GM12892 (cell line): ENCODE measurements at regions not wholly inside any gene's neighbourhood (a gene's known extent, or its start where the extent isn't known, plus 50 kb on each side); places are given as distances from the start of the nearest gene placed in this dataset.

Experiments
- POLR2A ChIP-seq: IDR thresholded peaks from 2 replicates; pipeline ENCODE4 v1.6.1; 2011; ENCODE audit warnings: low read depth, low read length, control low read depth
- POLR2AphosphoS5 ChIP-seq: IDR thresholded peaks from 2 replicates; pipeline ENCODE4 v1.6.1; 2011; ENCODE audit warnings: low read depth, low read length, control low read depth

DNA sequence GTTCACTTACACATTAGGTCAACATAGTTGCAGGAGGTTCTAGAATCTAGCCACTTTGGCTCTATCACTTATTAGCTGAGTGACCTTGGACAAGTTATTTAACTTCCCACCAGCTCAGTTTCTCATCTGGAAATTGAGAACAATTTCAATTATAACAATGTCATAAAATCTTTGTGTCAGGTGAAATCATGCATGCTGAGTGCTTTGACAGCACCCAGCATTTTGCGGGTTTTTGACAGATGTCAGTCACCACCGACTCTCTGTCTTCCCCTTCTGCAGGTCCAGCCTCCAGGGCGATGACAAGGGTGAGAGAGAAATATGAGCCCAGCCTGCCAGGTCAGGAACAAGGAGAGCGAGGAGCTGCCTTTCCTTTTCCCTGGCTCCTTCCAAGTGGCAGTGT lies 107.1 kb upstream of the TAS2R1 start:
- no peak for TF ChIP-seq POLR2A
- TF ChIP-seq POLR2AphosphoS5 = no peak
